Esophagus squamous epithelium (tissue), 5 donors: ENCODE measurements at regions not wholly inside any gene's neighbourhood (a gene's known extent, or its start where the extent isn't known, plus 50 kb on each side); places are given as distances from the start of the nearest gene placed in this dataset.

ENCODE experiments used
- DNase-seq: peaks from one replicate; lab custom pipeline; 2025; lab: John Stamatoyannopoulos, UW
- H3K27ac ChIP-seq, 4 donors: fragments of 200-600 bp; sonication (generic); one replicate each; pipeline ENCODE4 v1.5.1; 2016 to 2019; ENCODE audit warnings: mild to moderate bottlenecking in 1 of 4
- H3K27me3 ChIP-seq, 4 donors: fragments of 200-600 bp; sonication (generic); 1 replicate in 3 of 4; 2 replicates in 1 of 4; pipeline versions ENCODE4 v1.5.1 to v1.6.0; 2017 to 2021; ENCODE audit warnings: antibody characterized with exemption in 1 of 4
- H3K36me3 ChIP-seq, 3 donors: fragments of 200-600 bp; sonication (generic); one replicate each; pipeline ENCODE4 v1.5.1; 2016 to 2019
- H3K4me1 ChIP-seq, 3 donors: fragments of 200-600 bp; sonication (generic); one replicate each; pipeline ENCODE4 v1.5.1; 2017 to 2019
- H3K4me3 ChIP-seq, 4 donors: fragments of 200-600 bp; sonication (generic); 1 replicate in 3 of 4; 2 replicates in 1 of 4; pipeline ENCODE4 v1.5.1; 2016 to 2019; ENCODE audit warnings: mild to moderate bottlenecking in 2 of 4, moderate library complexity in 1 of 4
- H3K9me3 ChIP-seq, 3 donors: fragments of 200-600 bp; sonication (generic); one replicate each; pipeline ENCODE4 v1.5.1; 2016 to 2019
- POLR2A ChIP-seq, 4 donors: fragments of 450-650 bp; IDR thresholded peaks; one replicate each; pipeline ENCODE4 v1.6.1; 2017; ENCODE audit warnings: antibody characterized with exemption in 4 of 4, mild to moderate bottlenecking in 4 of 4, moderate library complexity in 3 of 4
- WGBS, 2 donors: methylation state at CpG; one replicate each; pipeline ENCODE4 v1.1.5; 2018; 5-methylcytosine and 5-hydroxymethylcytosine counted together
- intact Hi-C: fragments of 100-400 bp; cut with DNase I; formaldehyde crosslinking; loops from one replicate; pipeline ENCODE4 v1.15.0; 2022
- TF ChIP-seq, protein P1 (sequence below), 6 experiments: fragments of 450-650 bp in 4 of 6; fragments of 200-600 bp in 2 of 6; sonication (generic) in 2 of 6; IDR thresholded peaks; one replicate each; pipeline ENCODE4 v1.5.1; 2016 to 2019; ENCODE audit warnings: antibody characterized with exemption in 6 of 6, mild to moderate bottlenecking in 4 of 6, moderate library complexity in 4 of 6
- donor health status: DM: yes; HTN: yes; CAD: no.

GRCh38 chr2:53424902-53425301 is 342.7 kb upstream of the CHAC2 start:
- Histone ChIP-seq H3K27me3 (no peaks in the 10 kb centered on the region), H3K4me1 (no peaks in the 10 kb centered on the region), H3K36me3 (no peaks in the 10 kb centered on the region), H3K4me3 (no peak overlapping the region), H3K9me3 (no peaks in the 10 kb centered on the region), H3K27ac (no peak overlapping the region)
- TF ChIP-seq, protein P1, sequence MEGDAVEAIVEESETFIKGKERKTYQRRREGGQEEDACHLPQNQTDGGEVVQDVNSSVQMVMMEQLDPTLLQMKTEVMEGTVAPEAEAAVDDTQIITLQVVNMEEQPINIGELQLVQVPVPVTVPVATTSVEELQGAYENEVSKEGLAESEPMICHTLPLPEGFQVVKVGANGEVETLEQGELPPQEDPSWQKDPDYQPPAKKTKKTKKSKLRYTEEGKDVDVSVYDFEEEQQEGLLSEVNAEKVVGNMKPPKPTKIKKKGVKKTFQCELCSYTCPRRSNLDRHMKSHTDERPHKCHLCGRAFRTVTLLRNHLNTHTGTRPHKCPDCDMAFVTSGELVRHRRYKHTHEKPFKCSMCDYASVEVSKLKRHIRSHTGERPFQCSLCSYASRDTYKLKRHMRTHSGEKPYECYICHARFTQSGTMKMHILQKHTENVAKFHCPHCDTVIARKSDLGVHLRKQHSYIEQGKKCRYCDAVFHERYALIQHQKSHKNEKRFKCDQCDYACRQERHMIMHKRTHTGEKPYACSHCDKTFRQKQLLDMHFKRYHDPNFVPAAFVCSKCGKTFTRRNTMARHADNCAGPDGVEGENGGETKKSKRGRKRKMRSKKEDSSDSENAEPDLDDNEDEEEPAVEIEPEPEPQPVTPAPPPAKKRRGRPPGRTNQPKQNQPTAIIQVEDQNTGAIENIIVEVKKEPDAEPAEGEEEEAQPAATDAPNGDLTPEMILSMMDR (IDR thresholded peaks at IDR 0.05): no peak
- no peak for TF ChIP-seq POLR2A (IDR thresholded peaks at IDR 0.05)
- 90% methylated on average over 2 of the region's 3 CpGs; no CpG with 5 or more reads in 1 of the 2 donors for WGBS, 2 donors
- no peak for DNase-seq
- intact Hi-C loops: no loop called here

GRCh38 chr2:53423465-53423864 is 344.1 kb upstream of the CHAC2 start:
- intact Hi-C loops: no loop called here

GRCh38 chr2:53422979-53423378 is 344.6 kb upstream of the CHAC2 start:
- Histone ChIP-seq H3K27ac (no peak overlapping the region), H3K9me3 (no peaks in the 10 kb centered on the region), H3K4me3 (no peak overlapping the region), H3K27me3 (no peaks in the 10 kb centered on the region), H3K36me3 (no peaks in the 10 kb centered on the region), H3K4me1 (no peaks in the 10 kb centered on the region)
- DNase-seq: no peak
- WGBS, 2 donors: 40 to 52% methylated on average over 3 of the region's 3 CpGs
- intact Hi-C loops: no loop called here
- TF ChIP-seq, protein P1 (IDR thresholded peaks at IDR 0.05): peak in 5 of 6 experiments; percentile 26 to 54 (median 33)
- no peak for TF ChIP-seq POLR2A (IDR thresholded peaks at IDR 0.05)

More at GRCh38 chr2:53423465-53423864, 344.1 kb upstream of the CHAC2 start:
- 43 to 82% methylated on average over 1 to 2 of the region's 3 CpGs for WGBS, 2 donors
- H3K36me3 ChIP-seq: no peaks in the 10 kb centered on the region
- DNase-seq: no peak
- H3K4me1 ChIP-seq: no peaks in the 10 kb centered on the region
- no peaks in the 10 kb centered on the region for H3K9me3 ChIP-seq
- no peak overlapping the region for H3K27ac ChIP-seq
- no peaks in the 10 kb centered on the region for H3K27me3 ChIP-seq
- TF ChIP-seq, protein P1 (IDR thresholded peaks at IDR 0.05): no peak
- no peak for TF ChIP-seq POLR2A (IDR thresholded peaks at IDR 0.05)
- no peak overlapping the region for H3K4me3 ChIP-seq

DNA sequence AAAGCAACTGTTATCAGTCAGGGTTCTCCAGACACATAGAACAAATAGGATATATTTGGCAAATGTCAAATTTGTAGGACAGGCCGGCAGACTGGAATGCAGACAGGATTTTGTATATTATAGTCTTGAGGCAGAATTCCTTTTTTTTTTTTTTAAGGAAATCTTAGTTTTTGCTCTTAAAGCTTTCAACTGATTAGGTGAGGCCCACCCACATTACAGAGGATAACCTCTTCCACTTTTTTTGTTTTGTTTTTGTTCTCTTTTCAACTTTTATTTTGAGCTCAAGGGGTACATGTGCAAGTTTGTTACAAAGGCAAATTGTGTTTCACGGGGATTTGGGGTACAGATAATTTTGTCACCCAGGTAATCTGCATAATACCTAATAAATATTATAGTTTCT is 350.2 kb upstream of the CHAC2 start:
- no peak overlapping the region for H3K4me3 ChIP-seq
- H3K9me3 ChIP-seq: no peaks in the 10 kb centered on the region
- no peaks in the 10 kb centered on the region for H3K27me3 ChIP-seq
- intact Hi-C loops: no loop called here
- DNase-seq: no peak
- 88 to 93% methylated on average over 2 of the region's 2 CpGs for WGBS, 2 donors
- H3K27ac ChIP-seq: no peak overlapping the region
- no peak for TF ChIP-seq POLR2A (IDR thresholded peaks at IDR 0.05)
- TF ChIP-seq, protein P1 (IDR thresholded peaks at IDR 0.05): no peak
- H3K36me3 ChIP-seq: no peaks in the 10 kb centered on the region
- no peaks in the 10 kb centered on the region for H3K4me1 ChIP-seq

GRCh38 chr2:53407363-53408080 is 360.1 kb upstream of the CHAC2 start:
- Histone ChIP-seq H3K27ac (no peak overlapping the region), H3K27me3 (no peaks in the 10 kb centered on the region), H3K36me3 (no peaks in the 10 kb centered on the region), H3K9me3 (no peaks in the 10 kb centered on the region), H3K4me1 (no peaks in the 10 kb centered on the region), H3K4me3 (no peak overlapping the region)
- WGBS, 2 donors: 69 to 82% methylated on average over 6 of the region's 6 CpGs
- DNase-seq: no peak
- intact Hi-C loops: no loop called here
- TF ChIP-seq POLR2A (IDR thresholded peaks at IDR 0.05): no peak
- TF ChIP-seq, protein P1 (IDR thresholded peaks at IDR 0.05): no peak
